GM19397 (cell line): ENCODE measurements at regions not wholly inside any gene's neighbourhood (a gene's known extent, or its start where the extent isn't known, plus 50 kb on each side); places are given as distances from the start of the nearest gene placed in this dataset.

ENCODE experiments used
- ATAC-seq: cut with Tn5 transposase; IDR thresholded peaks from one replicate; pipeline ENCODE4 v1.9.1; 2021; ENCODE audit warnings: mild to moderate bottlenecking, moderate library complexity; ENCODE audit not compliant: unreplicated experiment

GRCh38 chr4:151994429-151994828 is 233.6 kb upstream of the GATB start:
- no peak for ATAC-seq

DNA sequence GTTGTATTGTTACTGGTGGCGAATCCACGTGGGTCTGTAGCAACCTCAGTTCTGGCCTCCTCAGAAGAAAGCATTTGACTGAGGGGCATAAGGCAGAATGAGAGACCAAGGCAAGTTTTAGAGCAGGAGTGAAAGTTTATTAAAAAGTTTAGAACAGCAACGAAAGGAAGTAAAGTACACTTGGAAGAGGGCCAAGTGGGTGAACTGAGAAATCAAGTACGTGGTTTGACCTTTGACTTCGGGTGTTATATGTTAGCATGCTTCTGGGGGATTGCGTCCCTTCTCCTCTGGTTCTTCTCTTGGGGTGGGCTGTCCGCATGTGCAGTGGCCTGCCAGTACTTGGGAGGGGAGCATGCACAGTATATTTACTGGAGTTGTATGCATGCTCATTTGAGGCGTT is 232.7 kb upstream of the GATB start:
- ATAC-seq, result no peak

DNA sequence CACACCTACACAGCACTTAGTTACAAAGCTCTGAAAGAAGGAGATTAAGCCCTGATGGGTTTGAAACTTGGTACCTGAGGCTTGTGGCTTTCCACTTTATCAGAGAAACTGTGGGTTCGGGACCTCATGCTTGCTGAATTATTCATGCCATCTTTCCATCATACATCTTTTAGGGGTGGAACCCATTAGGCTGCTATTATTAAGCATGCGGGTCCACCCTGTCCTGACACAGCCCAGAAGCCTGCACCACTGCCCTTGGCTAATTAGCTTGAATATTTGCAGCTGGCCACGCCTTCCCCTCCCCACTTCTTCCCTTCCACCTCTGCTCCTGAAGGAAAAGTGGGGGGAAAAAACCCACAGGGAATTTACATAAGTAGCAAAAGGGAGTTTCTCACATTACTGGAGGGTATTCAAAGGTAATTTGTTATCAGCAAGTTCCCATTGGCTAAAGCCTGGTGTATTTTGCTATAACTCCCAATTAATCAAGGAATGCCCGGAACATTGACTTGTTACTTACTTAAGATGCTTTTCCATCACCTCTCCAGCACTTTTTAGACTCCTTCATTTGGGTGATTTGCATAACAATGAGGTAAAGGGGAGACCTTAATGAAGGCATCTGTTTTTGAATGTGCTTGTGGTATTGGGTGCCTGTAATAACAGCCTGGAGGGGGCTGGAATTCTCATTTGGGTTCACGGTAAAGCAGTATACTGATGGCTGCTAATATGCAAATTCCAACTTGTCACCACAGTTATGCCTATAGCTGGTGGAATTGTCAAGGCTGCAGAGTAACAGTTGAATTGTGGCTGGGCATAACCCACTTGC is 231.7 kb upstream of the GATB start:
- ATAC-seq, result no peak

GRCh38 chr4:151991884-151992167 is 231.0 kb upstream of the GATB start:
- ATAC-seq, result no peak

DNA sequence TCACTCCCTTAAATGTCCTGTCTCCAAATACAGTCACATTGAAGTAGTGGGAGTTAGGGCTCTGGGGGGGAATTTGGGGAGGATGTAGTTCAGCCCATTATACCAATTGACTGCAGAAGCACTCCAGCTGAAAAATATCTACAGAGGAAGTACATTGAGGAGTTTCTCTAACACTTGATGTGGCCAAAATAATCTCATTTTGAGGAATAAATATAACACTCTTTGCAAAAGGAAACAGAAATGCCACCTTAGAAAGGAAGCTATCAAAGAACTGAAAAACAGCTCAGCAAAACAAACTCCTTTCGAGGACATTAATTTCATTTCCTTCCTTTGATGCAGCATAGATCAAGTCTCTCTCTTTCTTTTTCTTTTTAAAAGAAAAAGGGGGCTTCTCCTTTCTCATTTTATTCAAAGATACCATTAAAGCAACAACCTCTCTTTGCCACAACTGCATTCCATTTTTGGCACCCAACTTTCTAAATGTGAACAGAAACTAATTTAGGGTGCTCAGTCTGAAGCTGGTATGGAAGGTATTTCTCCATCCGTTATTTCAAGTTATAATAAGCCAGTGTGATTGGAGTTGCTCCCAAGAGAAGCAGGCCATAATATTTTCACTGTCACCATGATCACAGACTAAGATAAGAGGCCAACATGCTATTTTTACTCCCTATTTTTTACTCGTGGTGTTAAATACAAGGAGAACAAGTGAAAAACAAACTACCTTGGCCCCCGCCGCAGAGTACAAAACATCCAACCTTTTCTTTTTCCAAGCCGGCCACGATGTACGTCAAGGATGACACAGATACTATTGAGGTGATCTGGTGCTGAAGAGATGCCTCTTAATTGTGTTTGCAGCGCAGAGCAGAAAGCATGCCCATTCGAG is 230.4 kb upstream of the GATB start:
- no peak for ATAC-seq

GRCh38 chr4:151990201-151990600 is 229.4 kb upstream of the GATB start:
- no peak for ATAC-seq

GRCh38 chr4:151988591-151988990 is 227.8 kb upstream of the GATB start:
- ATAC-seq, result no peak

DNA sequence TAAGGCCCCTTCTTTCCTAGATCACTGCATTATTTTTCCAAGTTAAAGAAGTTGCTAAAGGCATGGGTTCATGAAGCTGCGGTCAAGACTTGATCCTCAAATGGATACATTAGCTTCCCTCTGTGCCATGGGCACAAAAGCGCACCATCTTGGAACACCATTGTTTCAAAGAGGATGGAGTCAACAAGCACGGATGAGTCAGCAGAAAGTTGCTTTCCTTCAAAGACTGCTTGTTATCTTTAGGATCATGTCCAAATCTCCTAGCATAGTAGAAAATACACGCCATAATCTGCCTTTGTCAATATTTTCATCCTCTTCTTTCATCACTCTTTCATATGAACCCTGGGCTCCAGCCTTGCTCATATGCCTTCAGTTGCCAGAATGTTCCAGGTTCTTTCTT is 226.8 kb upstream of the GATB start:
- ATAC-seq, result no peak

DNA sequence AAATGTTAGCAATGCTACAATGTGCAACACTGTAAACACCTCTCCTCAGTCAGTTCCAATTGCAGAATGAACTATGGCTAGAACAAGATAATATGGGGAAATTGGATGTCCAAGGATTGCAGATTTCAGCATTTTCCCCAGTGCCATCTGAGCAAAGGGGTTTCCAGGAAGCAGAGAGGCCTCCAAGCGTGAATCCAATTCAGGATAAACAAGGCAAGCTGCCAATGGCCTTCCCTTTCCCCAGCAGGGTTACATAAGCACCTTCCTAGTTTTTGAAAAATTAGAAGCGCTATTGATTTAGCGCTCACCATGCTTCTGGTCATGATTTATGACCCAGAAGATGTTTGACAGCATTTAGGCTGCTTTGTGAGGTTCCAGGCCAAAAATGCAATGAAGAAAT is 223.0 kb upstream of the GATB start:
- no peak for ATAC-seq

- ATAC-seq, result no peak
Measured at GRCh38 chr4:151979819-151980218, 219.0 kb upstream of the GATB start.

GRCh38 chr4:151968643-151969042 is 207.8 kb upstream of the GATB start:
- no peak for ATAC-seq

- ATAC-seq, result no peak
Measured at GRCh38 chr4:151967074-151967473, 206.3 kb upstream of the GATB start.

GRCh38 chr4:151962138-151962823 is 201.5 kb upstream of the GATB start:
- ATAC-seq, result no peak

DNA sequence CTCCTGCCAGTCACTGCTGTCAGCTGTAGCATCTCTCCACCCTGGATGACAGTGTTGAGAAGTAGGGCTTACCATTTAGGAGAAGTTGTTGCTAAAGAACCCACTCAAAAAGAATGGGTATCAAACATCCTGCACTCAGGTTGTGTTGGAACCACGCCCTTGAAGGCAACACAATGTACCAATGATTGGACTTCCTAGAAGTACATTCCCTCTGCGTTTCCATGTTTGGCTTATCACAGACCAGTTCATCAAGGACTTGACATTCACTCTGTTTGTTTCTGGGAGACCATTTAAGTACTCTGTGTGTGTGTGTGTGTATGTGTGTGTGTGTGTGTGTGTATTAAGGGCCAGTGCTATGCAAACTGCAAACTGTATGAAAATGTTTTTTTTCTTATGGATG is 200.6 kb upstream of the GATB start:
- ATAC-seq, result no peak

GRCh38 chr4:151960449-151961230 is 199.8 kb upstream of the GATB start:
- no peak for ATAC-seq

GRCh38 chr4:151957153-151957552 is 196.3 kb upstream of the GATB start:
- no peak for ATAC-seq

DNA sequence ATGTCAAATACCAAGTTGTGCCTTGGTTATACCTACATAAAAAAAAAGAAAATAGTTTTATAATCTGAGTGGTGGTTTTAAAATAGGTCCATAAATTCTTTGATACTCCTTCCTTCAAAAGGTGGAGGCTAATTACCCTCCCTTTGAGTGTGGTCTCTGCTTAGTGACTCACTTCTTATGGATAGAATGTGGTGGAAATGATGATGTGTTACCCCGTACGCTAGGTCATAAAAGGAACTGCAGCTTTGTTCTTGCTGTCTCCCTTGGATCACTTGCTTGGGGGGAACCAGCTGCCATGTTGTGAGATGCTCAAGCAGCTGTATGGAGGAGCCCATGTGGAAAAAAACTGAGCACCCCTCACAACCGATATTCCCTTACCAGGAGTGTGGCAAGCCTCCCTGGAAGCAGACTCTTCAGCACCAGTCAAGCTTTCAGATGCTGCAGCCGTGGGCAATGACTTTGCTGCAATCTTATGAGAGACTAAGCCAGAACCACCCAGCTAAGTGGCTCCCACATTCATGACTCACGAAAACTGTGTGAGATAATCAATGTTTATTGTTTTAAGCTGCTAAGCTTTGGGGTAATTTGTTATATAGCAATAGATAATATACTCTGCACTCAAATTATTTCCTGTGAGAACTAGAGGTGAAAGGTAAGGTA is 195.0 kb upstream of the GATB start:
- no peak for ATAC-seq

GRCh38 chr4:151953795-151954372 is 193.1 kb upstream of the GATB start:
- no peak for ATAC-seq

DNA sequence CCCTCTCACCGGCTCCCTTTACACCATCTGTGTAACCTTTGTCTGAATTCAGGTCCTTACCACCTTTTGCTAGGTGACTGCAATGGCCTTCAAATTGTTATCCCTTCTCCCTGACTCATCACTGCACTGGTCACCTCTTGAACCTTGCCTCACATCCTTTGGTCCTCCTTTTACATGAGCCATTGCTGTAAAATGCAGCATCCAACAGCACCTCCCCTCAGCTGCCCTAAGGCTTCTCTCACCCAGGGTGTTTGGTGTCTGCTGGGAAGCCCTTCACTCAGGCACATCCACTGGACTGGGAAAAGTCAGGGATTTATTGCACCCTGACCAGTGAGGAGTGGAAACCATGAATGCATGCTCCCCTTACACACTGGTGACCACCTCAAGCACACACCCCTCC is 192.5 kb upstream of the GATB start:
- no peak for ATAC-seq

- no peak for ATAC-seq
Measured at GRCh38 chr4:151952711-151953254, 192.0 kb upstream of the GATB start.
